CD4-positive, alpha-beta T cell treated with Interferon gamma for 1 hour (primary cell): ENCODE measurements at regions not wholly inside any gene's neighbourhood (a gene's known extent, or its start where the extent isn't known, plus 50 kb on each side); places are given as distances from the start of the nearest gene placed in this dataset.

Experiments used
- DNase-seq: peaks from one replicate; pipeline ENCODE4 v3.0.0-alpha.2; 2020

DNA sequence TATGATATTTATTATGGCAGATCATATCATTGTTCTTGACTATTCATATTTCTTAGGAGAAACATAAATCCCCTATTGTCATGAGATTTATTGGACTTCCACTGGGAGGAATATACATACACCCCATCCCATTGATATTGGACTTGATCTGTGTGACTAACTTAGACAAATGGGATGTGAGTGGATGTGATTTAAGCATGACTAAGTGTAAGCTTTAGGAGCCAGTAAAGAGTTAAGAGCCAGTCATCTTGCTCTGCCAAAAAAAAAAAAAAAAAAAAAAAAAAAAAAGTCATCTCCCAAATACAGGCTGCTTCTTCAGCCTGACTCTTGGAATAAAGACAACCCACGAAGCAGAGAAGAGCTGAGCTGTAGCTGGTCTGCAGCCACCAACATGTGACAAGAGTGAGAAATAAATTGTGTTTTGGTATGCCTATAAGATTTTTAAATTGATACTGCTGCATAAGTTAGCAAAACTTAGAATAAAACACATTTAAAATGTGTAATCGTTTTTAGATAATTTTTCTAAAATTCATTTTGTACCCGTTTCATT is 595.0 kb upstream of the LRRC4C start:
- DNase-seq = no peak

DNA sequence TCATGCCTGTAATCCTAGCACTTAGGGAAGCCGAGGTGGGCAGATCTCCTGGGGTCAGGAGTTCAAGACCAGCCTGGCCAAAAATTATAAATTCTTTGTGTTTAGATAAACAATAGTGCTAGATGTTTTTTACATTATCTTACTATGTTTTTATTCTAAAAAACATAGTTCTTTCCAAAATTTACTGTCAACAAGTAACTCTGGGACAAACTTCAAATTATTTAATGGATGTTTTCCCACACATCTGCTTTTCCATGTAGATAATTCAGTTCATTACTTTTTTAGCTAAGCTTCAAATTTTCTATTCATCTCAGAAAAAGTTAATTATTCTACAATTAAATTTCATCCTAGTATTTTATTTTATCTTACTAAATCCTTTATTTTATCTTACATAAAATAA is 596.2 kb upstream of the LRRC4C start:
- no peak for DNase-seq

DNA sequence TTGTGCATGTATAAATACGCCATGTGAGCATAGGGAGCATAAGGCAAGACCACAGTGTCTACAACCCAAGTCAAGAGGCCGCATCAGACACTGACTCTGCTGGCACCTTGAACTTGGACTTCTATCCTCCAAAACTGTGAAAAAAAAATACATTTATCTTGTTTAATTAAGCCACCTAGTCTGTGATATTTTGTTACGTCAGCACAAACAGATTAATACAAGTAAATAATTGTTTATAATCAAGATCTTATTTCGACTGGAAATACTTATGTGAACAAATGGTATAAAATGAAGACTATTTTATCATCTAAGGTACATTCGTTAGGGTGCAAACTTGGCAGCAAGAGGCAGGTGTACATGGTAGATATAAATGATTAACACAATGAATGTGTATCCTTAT is 599.3 kb upstream of the LRRC4C start:
- no peak for DNase-seq

DNA sequence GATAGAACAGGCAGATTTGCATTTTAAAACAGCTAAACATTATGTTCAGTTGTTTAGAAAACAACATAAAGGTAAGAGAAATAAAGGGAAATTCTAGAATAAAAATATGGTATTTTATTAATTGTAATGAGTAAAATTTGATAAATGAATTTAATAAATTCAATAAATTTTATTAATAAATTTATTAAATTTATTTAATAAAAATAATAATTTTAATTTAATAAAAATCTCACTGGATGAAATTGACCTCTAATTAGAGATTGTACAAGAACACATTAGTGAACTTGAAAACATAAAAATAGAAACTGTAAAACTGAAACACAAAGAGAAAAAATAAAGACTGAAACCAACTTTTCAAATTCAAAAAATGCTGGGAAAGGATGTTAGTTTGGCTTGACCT is 605.7 kb upstream of the LRRC4C start:
- DNase-seq = no peak

DNA sequence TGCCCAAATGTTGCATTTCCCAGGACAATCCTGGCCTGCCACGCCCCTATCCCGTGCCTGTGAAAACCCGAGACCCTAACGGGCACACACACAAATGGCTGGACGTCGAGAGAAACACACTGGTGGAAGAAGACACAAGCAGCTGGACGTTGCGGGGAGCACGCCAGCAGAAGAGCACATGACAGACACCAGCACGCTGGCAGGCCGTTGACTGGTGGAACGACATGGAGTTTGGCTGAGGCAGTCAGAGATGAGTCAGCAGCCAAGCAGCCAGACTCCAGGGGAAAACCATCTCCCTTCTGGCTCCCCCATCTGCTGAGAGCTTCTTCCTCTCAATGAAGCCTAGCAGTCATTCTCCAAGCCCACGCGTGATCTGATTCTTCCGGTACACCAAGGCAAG is 606.7 kb upstream of the LRRC4C start:
- DNase-seq = no peak

DNA sequence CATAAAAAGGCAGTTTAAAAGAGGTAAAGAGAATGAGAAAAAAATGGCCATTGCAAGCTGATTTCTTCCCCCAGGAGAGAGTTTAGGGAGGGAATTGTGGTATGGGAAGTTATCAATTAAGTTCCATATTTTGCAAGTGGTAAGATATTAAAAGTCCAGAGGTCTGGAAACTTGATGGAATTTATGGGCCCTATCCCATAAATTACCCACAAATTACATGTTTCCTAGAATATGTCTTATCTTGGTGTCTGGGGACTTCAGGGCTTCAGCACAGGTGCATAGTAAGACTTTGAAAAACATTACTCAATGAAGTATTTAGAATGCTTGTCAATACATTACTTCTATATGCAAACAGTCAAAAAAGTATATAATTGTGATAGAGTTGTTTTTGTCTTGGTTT is 614.9 kb upstream of the LRRC4C start:
- no peak for DNase-seq

DNA sequence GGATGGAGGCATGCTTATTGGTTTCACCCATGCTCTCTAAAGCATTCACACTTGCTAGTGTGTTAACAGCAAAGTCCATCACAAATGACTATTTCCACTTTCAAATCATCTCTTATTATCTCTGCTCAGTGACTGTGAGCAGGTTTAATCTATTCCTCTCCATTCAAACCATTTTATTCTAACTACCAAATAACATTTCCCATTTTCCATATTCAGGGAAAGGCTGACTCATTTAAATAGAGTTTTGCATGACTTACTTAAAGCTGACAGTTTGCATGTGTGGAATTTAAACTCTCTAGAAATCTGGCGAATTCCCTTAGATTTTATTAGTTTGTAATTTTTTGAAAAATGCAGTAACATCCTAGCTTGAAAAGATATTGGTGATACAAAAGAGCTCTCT is 615.7 kb upstream of the LRRC4C start:
- no peak for DNase-seq

DNA sequence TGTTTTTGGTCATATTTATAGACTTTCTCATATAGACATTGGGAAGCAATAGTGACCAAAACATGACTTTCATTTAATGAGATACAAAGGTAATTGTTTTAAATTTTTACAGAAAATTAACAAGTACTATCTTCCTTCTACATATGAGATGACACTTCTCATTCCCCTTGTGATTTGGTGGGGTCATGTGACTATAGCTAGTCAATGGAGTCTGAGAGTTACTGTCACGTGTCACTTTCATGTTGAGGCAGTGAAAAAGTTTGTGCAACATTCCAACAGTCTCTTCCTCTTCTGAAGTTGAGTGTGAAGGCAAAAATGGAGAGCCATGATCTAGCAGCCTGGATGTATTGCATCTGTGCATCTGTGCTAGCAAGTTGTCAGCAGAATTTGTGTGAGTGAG is 618.3 kb upstream of the LRRC4C start:
- DNase-seq = no peak

DNA sequence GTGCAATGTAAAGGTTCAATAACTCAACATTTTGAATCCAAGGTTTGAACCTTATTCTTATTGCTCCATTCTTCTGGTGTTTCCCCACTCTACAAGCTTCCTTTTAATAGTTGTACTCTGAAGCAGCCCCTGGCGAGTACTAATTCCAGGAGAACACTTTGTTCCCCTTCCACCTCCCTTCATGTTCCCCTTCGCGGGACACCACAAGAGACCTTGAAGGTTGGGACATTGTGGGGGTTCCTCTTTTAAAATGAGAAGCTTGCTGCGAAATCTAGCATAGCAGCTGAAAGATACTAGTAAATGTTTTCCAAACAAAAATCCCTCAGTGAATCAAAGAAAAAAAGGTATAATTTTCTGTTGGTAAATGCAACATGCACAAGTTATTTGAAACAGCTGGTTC is 626.3 kb upstream of the LRRC4C start:
- DNase-seq = no peak

DNA sequence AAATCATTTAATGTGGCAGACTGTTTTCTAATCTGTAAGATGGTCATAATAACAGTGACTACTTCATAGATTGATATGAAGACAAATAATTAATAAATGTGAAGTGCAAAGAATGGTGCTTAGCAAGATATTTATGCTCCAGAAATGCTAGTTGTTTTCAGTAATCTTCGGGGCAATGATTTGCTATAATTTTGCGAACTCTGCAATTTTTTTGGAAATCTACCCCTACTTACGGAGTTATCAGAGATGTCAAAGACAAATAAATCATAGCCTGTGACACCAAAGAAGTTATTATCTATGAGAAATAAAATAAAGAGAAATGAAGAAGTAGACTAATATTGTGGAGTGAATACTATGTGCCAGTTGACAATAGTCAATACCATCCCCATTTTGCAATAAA is 634.1 kb upstream of the LRRC4C start:
- DNase-seq = no peak

DNA sequence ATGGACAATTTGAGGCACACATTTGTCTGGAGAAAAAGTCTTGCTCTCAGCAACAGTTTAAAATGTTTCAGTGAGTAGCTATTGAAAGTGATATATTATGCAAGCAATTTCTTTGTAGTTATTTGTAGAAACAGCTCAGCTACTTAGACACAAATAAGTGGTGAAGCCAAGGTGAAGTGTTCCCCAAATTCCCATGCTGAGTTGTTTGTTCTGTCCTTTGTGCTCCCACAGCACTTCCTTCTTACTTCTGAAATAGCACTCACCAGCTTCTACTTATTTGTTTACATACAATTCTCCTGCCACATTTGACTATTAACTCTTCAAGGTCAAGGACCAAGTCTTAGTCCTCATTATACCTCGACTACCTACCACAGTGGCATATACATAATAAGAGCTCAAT is 638.6 kb upstream of the LRRC4C start:
- no peak for DNase-seq

DNA sequence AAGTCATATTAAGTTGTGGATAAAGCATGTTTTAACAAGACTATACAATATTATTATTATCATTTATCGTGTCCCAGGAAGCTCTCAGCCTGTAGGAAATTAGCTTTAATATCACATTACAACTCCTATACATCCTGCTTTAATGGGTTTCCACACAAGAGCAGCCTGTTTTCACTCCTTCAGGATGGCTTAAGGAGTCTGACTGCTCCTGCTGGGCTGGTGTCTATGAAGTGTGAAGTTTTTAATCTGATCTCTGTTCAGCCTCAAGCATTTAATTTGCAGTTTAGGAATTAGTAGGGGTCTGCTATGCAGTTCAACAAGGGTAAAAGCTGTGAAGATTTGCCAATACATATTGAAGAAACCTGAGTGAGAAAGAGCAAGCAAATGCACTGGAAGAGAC is 653.4 kb upstream of the LRRC4C start:
- no peak for DNase-seq

DNA sequence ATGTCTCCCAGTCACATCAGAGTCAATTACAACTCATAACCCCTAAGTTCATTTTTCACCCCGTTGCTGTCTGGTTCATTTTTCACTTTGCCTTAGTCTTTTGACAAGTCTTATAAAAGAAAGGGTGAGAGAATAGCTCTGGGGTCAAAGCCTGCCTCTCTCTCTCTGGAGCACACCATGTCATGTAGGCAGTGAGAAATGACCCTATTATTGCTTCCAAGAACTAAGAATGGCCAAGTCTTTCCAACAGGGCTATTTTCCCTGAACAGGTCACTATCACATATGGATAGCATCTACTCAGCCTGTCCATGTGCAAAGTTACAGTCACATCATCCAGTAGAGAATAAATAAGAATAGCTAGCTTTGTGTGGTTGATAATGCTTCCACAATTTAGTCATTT is 655.5 kb upstream of the LRRC4C start:
- DNase-seq = no peak

DNA sequence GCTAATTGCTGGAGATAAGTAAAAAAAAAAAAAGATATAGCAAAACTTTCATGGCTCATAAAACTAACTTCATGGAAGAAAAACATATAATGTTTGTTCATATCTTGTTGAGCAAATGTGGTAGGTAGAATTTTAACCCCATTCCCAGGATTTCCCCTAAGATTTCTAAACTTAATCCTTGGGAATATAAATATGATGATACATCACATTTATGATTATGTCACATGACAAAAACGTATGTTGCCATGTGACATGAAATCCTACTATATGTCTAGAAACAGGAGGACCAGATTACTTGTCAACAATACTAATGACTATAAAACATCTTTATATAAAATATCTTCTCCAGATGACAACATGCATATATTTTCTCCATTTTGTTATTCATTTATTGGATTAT is 679.0 kb upstream of the LRRC4C start:
- no peak for DNase-seq

DNA sequence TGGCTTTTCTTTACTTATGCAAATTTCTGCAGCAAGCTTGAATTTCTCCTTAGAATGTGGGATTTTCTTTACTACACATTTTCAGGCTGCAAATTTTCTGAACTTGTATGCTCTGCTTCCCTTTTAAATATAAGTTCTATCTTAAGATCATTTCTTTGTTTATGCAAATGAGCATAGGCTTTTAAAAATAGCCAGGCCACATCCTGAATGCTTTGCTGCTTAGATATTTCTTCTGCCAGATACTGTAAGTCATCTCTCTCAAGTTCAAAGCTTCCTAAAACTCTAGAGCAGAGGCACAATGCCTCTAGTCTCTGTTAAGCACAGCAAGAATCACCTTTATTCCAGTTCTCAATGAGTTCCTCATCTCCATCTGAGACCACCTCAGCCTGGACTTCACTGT is 685.9 kb upstream of the LRRC4C start:
- DNase-seq = no peak

DNA sequence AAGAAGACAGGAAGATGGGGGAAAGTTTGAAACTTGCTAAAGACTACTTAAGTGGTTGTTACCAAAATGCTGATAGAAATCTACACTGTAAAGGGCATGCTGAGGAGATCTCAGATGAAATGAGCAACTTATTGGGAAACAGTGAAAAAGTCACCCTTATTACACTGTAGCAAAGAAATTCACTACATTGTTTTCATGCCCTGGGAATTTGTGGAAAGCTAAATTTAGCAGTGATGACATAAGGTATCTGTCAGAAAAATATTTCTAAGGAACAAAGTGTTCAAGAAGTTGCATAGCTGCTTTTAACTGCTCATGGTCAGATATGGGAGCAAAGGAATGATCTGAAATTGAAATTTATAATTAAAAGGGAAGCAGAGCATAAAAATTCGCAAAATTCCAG is 702.4 kb upstream of the LRRC4C start:
- no peak for DNase-seq

DNA sequence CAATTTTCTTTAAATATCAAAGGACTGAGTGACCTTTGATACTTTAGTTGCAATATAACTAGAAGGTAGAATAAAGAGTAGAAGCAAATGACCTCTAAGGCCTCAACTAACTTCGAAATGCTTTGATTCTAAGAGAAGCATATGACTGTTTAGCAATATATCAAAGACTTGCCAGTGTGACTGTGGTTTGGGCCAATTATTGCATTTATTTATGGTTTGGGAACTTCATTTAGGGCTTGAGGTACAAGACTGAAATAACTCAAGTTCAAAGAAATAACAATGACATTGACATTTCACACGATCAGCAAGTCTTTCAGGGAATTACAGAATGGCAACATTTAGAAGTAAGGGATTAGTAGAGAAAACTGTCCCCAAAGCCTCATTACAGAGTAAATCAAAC is 709.7 kb upstream of the LRRC4C start:
- no peak for DNase-seq

DNA sequence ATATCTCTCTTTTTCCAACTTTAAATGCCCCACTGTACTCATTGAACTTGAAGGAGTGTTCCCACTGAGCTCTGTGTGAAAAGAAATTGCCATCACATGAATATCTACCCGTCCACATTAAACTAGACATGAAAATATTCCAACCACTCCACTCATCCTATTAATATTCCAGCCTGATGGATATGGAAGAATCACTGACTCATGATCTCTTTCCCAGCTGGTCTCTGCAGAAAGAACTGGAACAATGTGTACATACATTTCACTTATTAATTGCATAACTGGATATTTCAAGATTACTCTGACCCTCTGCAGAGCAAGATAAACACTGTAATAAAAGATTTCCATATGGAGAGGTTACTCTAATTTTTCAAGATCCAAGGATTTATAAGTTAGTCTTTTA is 711.1 kb upstream of the LRRC4C start:
- DNase-seq = no peak

DNA sequence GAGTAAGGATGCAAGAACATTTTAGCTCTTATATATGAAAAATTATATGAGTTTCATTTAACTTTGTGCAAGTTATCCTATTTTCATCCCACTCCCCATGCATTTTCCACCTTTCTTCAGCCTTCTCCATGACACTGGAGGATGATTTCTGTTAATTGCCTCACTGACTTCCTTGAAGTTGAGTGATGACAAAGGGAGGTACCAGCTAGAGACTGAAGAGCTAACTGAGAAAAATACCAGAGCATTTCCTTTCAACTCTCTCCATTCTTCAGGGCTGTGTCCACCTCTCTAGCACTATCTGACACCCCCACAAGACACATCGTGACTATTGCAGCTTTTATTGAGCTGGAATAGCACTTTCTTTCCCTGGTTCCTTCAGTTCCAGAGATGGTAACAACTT is 711.6 kb upstream of the LRRC4C start:
- no peak for DNase-seq

DNA sequence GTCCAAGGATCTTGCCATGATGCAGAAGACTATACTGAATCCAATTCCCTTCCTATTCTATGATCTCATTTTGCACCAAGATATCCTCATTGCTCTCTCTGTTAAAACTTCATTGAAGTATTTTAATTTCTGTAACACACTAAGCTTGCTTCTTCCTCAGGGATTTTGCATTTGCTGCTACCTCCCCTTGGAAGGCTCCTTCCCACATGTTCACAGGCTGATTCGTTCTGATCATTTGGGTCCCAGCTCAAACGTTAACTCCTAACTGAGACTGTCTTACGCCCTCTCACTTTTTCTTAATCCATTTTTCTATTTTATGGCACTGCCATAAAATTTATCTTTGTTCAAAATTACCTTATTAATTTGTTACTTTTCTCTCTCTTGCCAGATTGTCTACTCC is 713.0 kb upstream of the LRRC4C start:
- no peak for DNase-seq

DNA sequence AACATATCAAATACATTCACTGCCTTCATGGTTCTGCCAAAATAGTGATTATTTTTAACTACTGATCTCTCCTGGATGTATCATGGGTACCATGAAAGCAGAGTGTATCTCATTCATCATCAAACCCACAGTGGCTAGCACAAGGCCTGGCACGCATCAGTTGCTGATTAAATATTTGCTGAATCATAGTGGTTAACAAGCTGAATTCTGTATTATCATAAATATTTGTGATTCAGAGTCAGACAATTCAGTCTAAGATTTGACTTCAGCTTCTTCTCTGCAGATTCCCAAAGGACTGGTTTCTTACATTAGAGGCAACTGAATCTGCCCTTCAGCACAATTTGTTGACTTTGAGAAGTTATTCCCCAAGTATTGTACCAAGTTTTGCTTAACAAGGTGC is 715.8 kb upstream of the LRRC4C start:
- DNase-seq = no peak

DNA sequence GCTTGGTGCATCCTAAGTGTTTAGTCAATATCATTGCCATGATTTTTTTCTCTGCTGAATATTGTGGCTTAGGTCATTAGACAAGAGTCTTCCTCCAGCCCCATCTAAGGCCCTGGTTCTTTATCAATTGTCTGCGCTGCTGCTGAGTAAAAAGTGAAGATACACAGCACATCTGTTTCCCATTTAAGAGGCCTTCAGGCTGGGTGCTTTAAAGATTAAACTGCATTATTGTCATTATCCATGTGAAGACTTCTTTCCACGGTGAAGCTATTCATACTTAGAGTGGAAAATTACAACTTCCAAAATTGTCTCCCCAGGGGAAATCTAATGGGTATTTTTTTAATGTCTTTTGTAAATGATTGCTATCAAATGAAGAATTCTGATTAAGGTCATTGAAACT is 719.8 kb upstream of the LRRC4C start:
- no peak for DNase-seq

DNA sequence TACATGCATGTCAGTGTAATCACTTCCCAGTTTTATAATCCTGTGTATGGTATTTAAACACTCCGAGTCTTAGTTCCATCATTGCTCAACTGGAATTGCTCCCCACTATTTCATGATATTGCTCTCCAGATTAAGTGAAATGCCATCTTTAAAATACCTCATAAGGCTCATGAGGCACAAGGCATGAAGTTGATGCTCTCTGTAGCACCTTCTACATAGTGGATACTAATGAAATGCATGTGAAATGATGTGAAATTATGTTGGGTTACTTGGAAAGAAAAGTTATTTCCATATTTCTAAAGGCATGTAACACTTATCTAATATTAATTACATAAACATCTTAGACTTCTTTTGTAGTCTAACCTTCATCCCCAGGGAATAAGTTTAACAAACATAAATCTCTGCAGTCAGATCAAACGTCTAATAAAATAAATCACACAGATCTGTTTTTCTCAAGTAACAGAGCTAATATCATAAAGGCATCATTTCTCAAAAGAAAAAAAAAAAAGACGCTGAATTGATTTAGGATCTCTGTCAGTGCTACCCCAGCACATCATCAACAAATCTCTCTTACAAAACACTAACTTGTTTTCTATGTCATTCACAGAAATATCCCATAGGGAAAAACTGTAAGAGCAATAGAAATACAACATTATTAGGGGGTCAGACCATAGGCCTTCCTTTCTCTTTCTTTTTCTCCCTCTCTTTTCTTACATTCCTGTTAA is 736.0 kb upstream of the LRRC4C start:
- no peak for DNase-seq

DNA sequence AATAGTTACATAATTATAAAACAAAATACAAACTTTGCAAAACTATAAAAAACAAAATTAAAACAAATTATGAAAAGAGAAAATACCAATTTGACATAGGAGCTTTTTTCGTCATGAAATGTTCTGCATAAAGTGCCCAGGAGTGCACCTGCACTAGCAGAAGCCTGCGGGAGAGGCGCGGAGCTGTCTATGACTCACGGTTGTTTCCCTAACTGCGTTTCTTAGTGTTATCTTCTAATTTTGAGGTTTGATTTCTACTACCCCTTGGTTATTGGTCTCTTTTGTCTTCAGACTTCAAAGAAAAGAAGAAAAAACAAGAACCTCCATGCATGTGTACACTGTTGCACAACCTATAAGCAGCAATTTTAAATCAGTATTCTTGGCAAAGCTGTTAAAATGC is 740.9 kb upstream of the LRRC4C start:
- DNase-seq = no peak

DNA sequence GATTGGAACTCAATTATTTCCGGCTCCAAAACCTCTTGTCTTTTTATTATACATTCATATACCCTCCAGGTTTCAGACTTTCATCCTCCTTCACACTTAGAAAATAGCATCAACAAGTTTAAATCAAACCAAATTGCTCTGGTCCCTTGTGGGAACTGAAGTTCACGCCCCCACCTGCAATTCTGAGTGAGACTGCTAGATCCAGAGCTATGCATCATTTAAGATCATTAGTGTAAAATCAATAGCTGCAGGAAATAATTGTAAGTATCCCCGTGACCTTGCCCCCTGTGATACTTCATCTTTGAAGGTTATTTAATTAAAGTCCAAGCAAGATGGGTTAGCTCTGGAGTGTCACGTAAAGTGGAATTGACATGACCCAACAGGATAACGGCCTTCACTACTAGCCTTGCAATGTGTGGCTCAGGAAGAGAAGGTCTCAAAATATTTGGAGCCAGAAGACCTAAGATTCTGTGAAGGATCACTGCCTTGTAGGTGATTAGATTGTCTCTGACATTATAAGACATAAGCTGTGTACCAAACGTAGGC is 742.2 kb upstream of the LRRC4C start:
- DNase-seq = no peak
